Natural killer cell treated with Interleukin-12 subunit alpha and Interleukin-12 subunit beta and Interleukin-15 and Interleukin-18, amount 100 ng/mL, for 72 hours (primary cell): ENCODE measurements at regions not wholly inside any gene's neighbourhood (a gene's known extent, or its start where the extent isn't known, plus 50 kb on each side); places are given as distances from the start of the nearest gene placed in this dataset.

Experiments used
- ATAC-seq, 2 donors: fragments of 150-1000 bp; cut with Tn5 transposase in 1 of 2; sonication (Bioruptor Pico), chemical (Tn5 transposase) in 1 of 2; 2 replicates each; pipeline ENCODE4 v1.10.0; 2021
- DNase-seq: peaks from one replicate; pipeline ENCODE4 v3.0.0; 2022; ENCODE audit warnings: low spot score
- H3K27ac Mint-ChIP-seq, 2 donors: 1 replicate in 1 of 2; 2 replicates in 1 of 2; pipeline ENCODE4 v1.8.0; 2022; ENCODE audit warnings: mixed read lengths in 2 of 2, mild to moderate bottlenecking in 1 of 2, moderate library complexity in 1 of 2
- H3K27me3 Mint-ChIP-seq, 2 donors: 1 replicate in 1 of 2; 2 replicates in 1 of 2; pipeline ENCODE4 v1.8.0; 2022; ENCODE audit warnings: mixed read lengths in 2 of 2
- H3K36me3 Mint-ChIP-seq: one replicate; pipeline ENCODE4 v1.8.0; 2022; ENCODE audit warnings: mixed read lengths
- H3K4me1 Mint-ChIP-seq, 2 donors: 1 replicate in 1 of 2; 2 replicates in 1 of 2; pipeline ENCODE4 v1.8.0; 2022; ENCODE audit warnings: low read depth in 2 of 2, mixed read lengths in 2 of 2, mild to moderate bottlenecking in 1 of 2
- H3K4me3 Mint-ChIP-seq: one replicate; pipeline ENCODE4 v1.8.0; 2022; ENCODE audit warnings: mixed read lengths
- H3K9me3 Mint-ChIP-seq: 2 replicates; pipeline ENCODE4 v1.8.0; 2022; ENCODE audit warnings: mixed read lengths

- Mint-ChIP-seq H3K9me3 (peaks cover 12% of the 10 kb centered on the region), H3K27me3 (no peaks in the 10 kb centered on the region), H3K4me1 (no peaks in the 10 kb centered on the region), H3K4me3 (no peak overlapping the region), H3K27ac (no peak overlapping the region), H3K36me3 (no peaks in the 10 kb centered on the region)
- DNase-seq (no peak), ATAC-seq (no peak)
Measured at GRCh38 chr12:30145684-30146032, 361.9 kb upstream of the TMTC1 start.

- no peaks in the 10 kb centered on the region for H3K36me3 Mint-ChIP-seq
- no peaks in the 10 kb centered on the region for H3K27me3 Mint-ChIP-seq
- H3K27ac Mint-ChIP-seq: no peak overlapping the region
- ATAC-seq: no peak
- H3K4me1 Mint-ChIP-seq: no peaks in the 10 kb centered on the region
- DNase-seq: no peak
- H3K4me3 Mint-ChIP-seq: no peak overlapping the region
- peaks cover 12% of the 10 kb centered on the region for H3K9me3 Mint-ChIP-seq
Measured at GRCh38 chr12:30144777-30145683, 361.3 kb upstream of the TMTC1 start.

GRCh38 chr12:30142301-30142700, 358.6 kb upstream of the TMTC1 start:
- Mint-ChIP-seq H3K4me1 (no peaks in the 10 kb centered on the region), H3K36me3 (no peaks in the 10 kb centered on the region), H3K27me3 (no peaks in the 10 kb centered on the region), H3K4me3 (no peak overlapping the region), H3K27ac (no peak overlapping the region), H3K9me3 (peaks cover 9% of the 10 kb centered on the region)
- DNase-seq (no peak), ATAC-seq (no peak)

GRCh38 chr12:30138483-30138882, 354.7 kb upstream of the TMTC1 start:
- Mint-ChIP-seq H3K36me3 (no peaks in the 10 kb centered on the region), H3K9me3 (peaks cover 3% of the 10 kb centered on the region), H3K27ac (no peak overlapping the region), H3K27me3 (no peaks in the 10 kb centered on the region), H3K4me3 (no peak overlapping the region), H3K4me1 (no peaks in the 10 kb centered on the region)
- DNase-seq: no peak
- no peak for ATAC-seq

- Mint-ChIP-seq H3K27me3 (no peaks in the 10 kb centered on the region), H3K9me3 (peaks cover 7% of the 10 kb centered on the region), H3K27ac (no peak overlapping the region), H3K4me3 (no peak overlapping the region), H3K4me1 (no peaks in the 10 kb centered on the region), H3K36me3 (no peaks in the 10 kb centered on the region)
- no peak for DNase-seq
- no peak for ATAC-seq
Measured at GRCh38 chr12:30136696-30137095, 353.0 kb upstream of the TMTC1 start.

GRCh38 chr12:30135776-30136175, 352.0 kb upstream of the TMTC1 start:
- ATAC-seq (no peak), DNase-seq (no peak)
- H3K27me3 Mint-ChIP-seq: no peaks in the 10 kb centered on the region
- H3K4me3 Mint-ChIP-seq: no peak overlapping the region
- no peak overlapping the region for H3K27ac Mint-ChIP-seq
- H3K9me3 Mint-ChIP-seq: peaks cover 7% of the 10 kb centered on the region
- H3K4me1 Mint-ChIP-seq: no peaks in the 10 kb centered on the region
- H3K36me3 Mint-ChIP-seq: no peaks in the 10 kb centered on the region

GRCh38 chr12:30134229-30134628, 350.5 kb upstream of the TMTC1 start:
- ATAC-seq (no peak), DNase-seq (no peak)
- no peak overlapping the region for H3K27ac Mint-ChIP-seq
- no peaks in the 10 kb centered on the region for H3K4me1 Mint-ChIP-seq
- H3K27me3 Mint-ChIP-seq: no peaks in the 10 kb centered on the region
- H3K4me3 Mint-ChIP-seq: no peak overlapping the region
- peaks cover 7% of the 10 kb centered on the region for H3K9me3 Mint-ChIP-seq
- no peaks in the 10 kb centered on the region for H3K36me3 Mint-ChIP-seq

- no peak for DNase-seq
- Mint-ChIP-seq H3K9me3 (peaks cover 5% of the 10 kb centered on the region), H3K27me3 (no peaks in the 10 kb centered on the region)
Measured at GRCh38 chr12:30126944-30127343, 343.2 kb upstream of the TMTC1 start.

GRCh38 chr12:30120522-30120921, 336.8 kb upstream of the TMTC1 start:
- Mint-ChIP-seq H3K36me3 (no peaks in the 10 kb centered on the region), H3K4me1 (no peaks in the 10 kb centered on the region), H3K27ac (no peak overlapping the region), H3K9me3 (peaks cover 15% of the 10 kb centered on the region), H3K27me3 (no peaks in the 10 kb centered on the region), H3K4me3 (no peak overlapping the region)
- ATAC-seq: no peak
- no peak for DNase-seq

More at GRCh38 chr12:30126944-30127343, 343.2 kb upstream of the TMTC1 start:
- H3K27ac Mint-ChIP-seq: no peak overlapping the region
- no peaks in the 10 kb centered on the region for H3K4me1 Mint-ChIP-seq
- no peak for ATAC-seq
- H3K36me3 Mint-ChIP-seq: no peaks in the 10 kb centered on the region
- H3K4me3 Mint-ChIP-seq: no peak overlapping the region

GRCh38 chr12:30117483-30117882, 333.7 kb upstream of the TMTC1 start:
- Mint-ChIP-seq H3K4me3 (no peak overlapping the region), H3K4me1 (no peaks in the 10 kb centered on the region), H3K36me3 (no peaks in the 10 kb centered on the region), H3K27ac (no peak overlapping the region), H3K27me3 (no peaks in the 10 kb centered on the region), H3K9me3 (peaks cover 19% of the 10 kb centered on the region)
- DNase-seq (no peak), ATAC-seq (no peak)

GRCh38 chr12:30111719-30112118, 328.0 kb upstream of the TMTC1 start:
- H3K36me3 Mint-ChIP-seq: no peaks in the 10 kb centered on the region
- H3K4me3 Mint-ChIP-seq: no peak overlapping the region
- H3K27ac Mint-ChIP-seq: no peak overlapping the region
- H3K9me3 Mint-ChIP-seq: peaks cover 19% of the 10 kb centered on the region
- DNase-seq: no peak
- H3K4me1 Mint-ChIP-seq: no peaks in the 10 kb centered on the region
- H3K27me3 Mint-ChIP-seq: no peaks in the 10 kb centered on the region
- no peak for ATAC-seq

- Mint-ChIP-seq H3K27me3 (no peaks in the 10 kb centered on the region), H3K4me1 (no peaks in the 10 kb centered on the region), H3K4me3 (no peak overlapping the region), H3K36me3 (no peaks in the 10 kb centered on the region), H3K27ac (no peak overlapping the region), H3K9me3 (peaks cover 19% of the 10 kb centered on the region)
- no peak for DNase-seq
- no peak for ATAC-seq
Measured at GRCh38 chr12:30110958-30111586, 327.3 kb upstream of the TMTC1 start.

- DNase-seq (no peak), ATAC-seq (no peak)
- no peak overlapping the region for H3K27ac Mint-ChIP-seq
- H3K27me3 Mint-ChIP-seq: no peaks in the 10 kb centered on the region
- no peak overlapping the region for H3K4me3 Mint-ChIP-seq
- H3K36me3 Mint-ChIP-seq: no peaks in the 10 kb centered on the region
- H3K9me3 Mint-ChIP-seq: peaks cover 19% of the 10 kb centered on the region
- H3K4me1 Mint-ChIP-seq: no peaks in the 10 kb centered on the region
Measured at GRCh38 chr12:30110498-30110897, 326.8 kb upstream of the TMTC1 start.

GRCh38 chr12:30108666-30109065, 324.9 kb upstream of the TMTC1 start:
- H3K27ac Mint-ChIP-seq: no peak overlapping the region
- ATAC-seq (no peak), DNase-seq (no peak)
- no peaks in the 10 kb centered on the region for H3K36me3 Mint-ChIP-seq
- H3K4me3 Mint-ChIP-seq: no peak overlapping the region
- peaks cover 19% of the 10 kb centered on the region for H3K9me3 Mint-ChIP-seq
- no peaks in the 10 kb centered on the region for H3K4me1 Mint-ChIP-seq
- no peaks in the 10 kb centered on the region for H3K27me3 Mint-ChIP-seq
